Neural crest cell (in vitro differentiated cells): ENCODE measurements at regions not wholly inside any gene's neighbourhood (a gene's known extent, or its start where the extent isn't known, plus 50 kb on each side); places are given as distances from the start of the nearest gene placed in this dataset.

Experiments
- DNase-seq: peaks from one replicate; pipeline ENCODE4 v3.0.0; 2021; ENCODE audit warnings: low read depth, mixed read lengths, low spot score
- H3K27ac Mint-ChIP-seq: one replicate; pipeline ENCODE4 v1.8.0; 2021; ENCODE audit warnings: mild to moderate bottlenecking, mixed read lengths; ENCODE audit not compliant: unreplicated experiment
- H3K27me3 Mint-ChIP-seq: 2 replicates; pipeline ENCODE4 v1.8.0; 2021; ENCODE audit warnings: low read depth, mild to moderate bottlenecking, mixed read lengths
- H3K36me3 Mint-ChIP-seq: 2 replicates; pipeline ENCODE4 v1.8.0; 2021; ENCODE audit warnings: low read depth, mild to moderate bottlenecking, mixed read lengths
- H3K4me1 Mint-ChIP-seq: 2 replicates; pipeline ENCODE4 v1.8.0; 2021; ENCODE audit warnings: mixed read lengths
- H3K4me3 Mint-ChIP-seq: one replicate; pipeline ENCODE4 v1.8.0; 2021; ENCODE audit warnings: mild to moderate bottlenecking, mixed read lengths
- H3K9me3 Mint-ChIP-seq: 2 replicates; pipeline ENCODE4 v1.8.0; 2021; ENCODE audit warnings: mixed read lengths
- CTCF ChIP-seq: fragments of 200-600 bp; sonication (generic); conservative IDR thresholded peaks from 2 replicates; pipeline ENCODE4 v1.5.0; 2021; ENCODE audit warnings: antibody characterized with exemption, mild to moderate bottlenecking

DNA sequence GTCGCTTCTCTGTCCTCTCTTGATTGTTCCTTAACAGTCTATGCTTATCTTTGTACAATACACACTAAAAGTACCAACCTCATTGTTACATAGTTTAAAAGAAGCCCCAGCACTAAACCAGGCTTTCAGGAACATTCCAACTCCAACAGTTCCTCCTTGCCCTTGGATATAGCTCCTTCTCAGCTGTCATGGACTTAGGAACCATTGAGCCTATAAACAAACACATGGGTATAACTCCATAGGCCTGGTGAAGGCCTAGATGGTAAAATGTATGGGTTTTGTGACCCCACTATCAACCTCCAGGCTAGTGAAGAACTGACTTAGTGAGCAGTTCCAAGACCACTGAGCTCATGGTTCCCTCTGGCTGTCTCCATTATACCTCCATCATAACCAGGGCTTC, 74.8 kb upstream of the SLC39A10 start:
- H3K27ac Mint-ChIP-seq = no peak overlapping the region
- no peak for DNase-seq
- H3K27me3 Mint-ChIP-seq = no peaks in the 10 kb centered on the region
- H3K36me3 Mint-ChIP-seq = no peaks in the 10 kb centered on the region
- no peaks in the 10 kb centered on the region for H3K9me3 Mint-ChIP-seq
- no peak overlapping the region for H3K4me3 Mint-ChIP-seq
- TF ChIP-seq CTCF = no peak
- no peaks in the 10 kb centered on the region for H3K4me1 Mint-ChIP-seq

DNA sequence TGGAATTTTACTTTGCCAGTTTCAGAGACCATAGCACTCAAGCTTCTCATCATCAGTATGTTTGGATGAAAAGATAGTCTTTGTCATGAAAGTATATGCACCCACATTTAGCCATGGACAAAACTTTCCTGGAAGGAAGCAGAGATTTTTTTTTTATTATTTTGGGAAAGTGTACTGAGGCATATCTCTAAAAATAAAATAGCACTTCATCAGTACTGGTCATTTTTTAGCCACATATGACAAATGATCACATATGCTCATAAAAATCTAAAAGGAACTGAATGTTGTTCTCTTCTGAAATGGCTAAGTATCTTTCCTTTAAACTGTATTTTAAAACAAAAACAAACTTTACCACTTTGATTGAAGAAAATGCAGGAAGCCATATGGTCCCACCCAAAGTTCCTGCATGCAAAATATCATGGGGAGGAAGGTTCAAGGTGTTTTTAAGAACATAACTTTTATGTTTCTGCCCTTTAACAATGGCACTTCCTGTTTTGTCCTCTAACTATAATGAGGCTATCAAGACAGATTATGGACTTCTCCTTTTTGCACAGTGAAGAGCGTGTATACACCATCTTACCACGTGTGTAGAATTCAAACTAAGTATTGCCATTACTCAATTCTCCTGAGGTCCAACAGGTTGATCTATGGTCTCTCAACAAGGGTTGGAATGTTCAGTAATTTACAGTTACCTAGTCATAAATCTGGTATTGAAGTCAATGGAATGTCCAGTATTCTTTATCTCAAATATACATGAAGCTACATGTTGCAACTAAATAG, 77.1 kb upstream of the SLC39A10 start:
- Mint-ChIP-seq H3K36me3 (no peaks in the 10 kb centered on the region), H3K9me3 (no peaks in the 10 kb centered on the region), H3K27ac (no peak overlapping the region), H3K4me1 (no peaks in the 10 kb centered on the region), H3K27me3 (no peaks in the 10 kb centered on the region), H3K4me3 (no peak overlapping the region)
- no peak for DNase-seq
- no peak for TF ChIP-seq CTCF

GRCh38 chr2:195575879-195576401, 81.1 kb upstream of the SLC39A10 start:
- Mint-ChIP-seq H3K27ac (no peak overlapping the region), H3K36me3 (peaks cover 3% of the 10 kb centered on the region), H3K27me3 (no peaks in the 10 kb centered on the region), H3K4me1 (no peaks in the 10 kb centered on the region), H3K4me3 (no peak overlapping the region), H3K9me3 (no peaks in the 10 kb centered on the region)
- DNase-seq = no peak
- TF ChIP-seq CTCF = no peak

- DNase-seq = no peak
- peaks cover 3% of the 10 kb centered on the region for H3K36me3 Mint-ChIP-seq
- H3K27ac Mint-ChIP-seq = no peak overlapping the region
- no peak overlapping the region for H3K4me3 Mint-ChIP-seq
- no peaks in the 10 kb centered on the region for H3K4me1 Mint-ChIP-seq
- no peak for TF ChIP-seq CTCF
- peaks cover 4% of the 10 kb centered on the region for H3K9me3 Mint-ChIP-seq
- H3K27me3 Mint-ChIP-seq = no peaks in the 10 kb centered on the region
Observed at GRCh38 chr2:195575016-195575415, 82.0 kb upstream of the SLC39A10 start.

- Mint-ChIP-seq H3K4me3 (no peak overlapping the region), H3K27ac (no peak overlapping the region), H3K4me1 (no peaks in the 10 kb centered on the region), H3K9me3 (peaks cover 4% of the 10 kb centered on the region), H3K27me3 (no peaks in the 10 kb centered on the region), H3K36me3 (peaks cover 3% of the 10 kb centered on the region)
- no peak for TF ChIP-seq CTCF
- no peak for DNase-seq
Observed at GRCh38 chr2:195574312-195574711, 82.7 kb upstream of the SLC39A10 start.
